Progenitor cell of endocrine pancreas (in vitro differentiated cells): ENCODE measurements at regions not wholly inside any gene's neighbourhood (a gene's known extent, or its start where the extent isn't known, plus 50 kb on each side); places are given as distances from the start of the nearest gene placed in this dataset.

Experiments
- DNase-seq: peaks from one replicate; pipeline ENCODE4 v3.0.0; 2021; ENCODE audit warnings: low spot score; ENCODE audit not compliant: unreplicated experiment
- H3K27ac Mint-ChIP-seq: 2 replicates; pipeline ENCODE4 v1.8.0; 2021; ENCODE audit warnings: mild to moderate bottlenecking, moderate library complexity, mixed read lengths
- H3K27me3 Mint-ChIP-seq: 2 replicates; pipeline ENCODE4 v1.8.0; 2021; ENCODE audit warnings: mixed read lengths
- H3K36me3 Mint-ChIP-seq: 2 replicates; pipeline ENCODE4 v1.8.0; 2022; ENCODE audit warnings: mixed read lengths; ENCODE audit not compliant: insufficient read depth
- H3K4me1 Mint-ChIP-seq: 2 replicates; pipeline ENCODE4 v1.8.0; 2021; ENCODE audit warnings: low read depth, mixed read lengths
- H3K4me3 Mint-ChIP-seq: 2 replicates; pipeline ENCODE4 v1.8.0; 2021; ENCODE audit warnings: low read depth, mild to moderate bottlenecking, moderate library complexity, mixed read lengths
- H3K9me3 Mint-ChIP-seq: 2 replicates; pipeline ENCODE4 v1.8.0; 2021; ENCODE audit warnings: low read depth, mixed read lengths
- CTCF ChIP-seq: fragments of 200-600 bp; sonication (generic); IDR thresholded peaks from one replicate; pipeline ENCODE4 v1.5.0; 2021; ENCODE audit warnings: antibody characterized with exemption, mild to moderate bottlenecking; ENCODE audit not compliant: unreplicated experiment

DNA sequence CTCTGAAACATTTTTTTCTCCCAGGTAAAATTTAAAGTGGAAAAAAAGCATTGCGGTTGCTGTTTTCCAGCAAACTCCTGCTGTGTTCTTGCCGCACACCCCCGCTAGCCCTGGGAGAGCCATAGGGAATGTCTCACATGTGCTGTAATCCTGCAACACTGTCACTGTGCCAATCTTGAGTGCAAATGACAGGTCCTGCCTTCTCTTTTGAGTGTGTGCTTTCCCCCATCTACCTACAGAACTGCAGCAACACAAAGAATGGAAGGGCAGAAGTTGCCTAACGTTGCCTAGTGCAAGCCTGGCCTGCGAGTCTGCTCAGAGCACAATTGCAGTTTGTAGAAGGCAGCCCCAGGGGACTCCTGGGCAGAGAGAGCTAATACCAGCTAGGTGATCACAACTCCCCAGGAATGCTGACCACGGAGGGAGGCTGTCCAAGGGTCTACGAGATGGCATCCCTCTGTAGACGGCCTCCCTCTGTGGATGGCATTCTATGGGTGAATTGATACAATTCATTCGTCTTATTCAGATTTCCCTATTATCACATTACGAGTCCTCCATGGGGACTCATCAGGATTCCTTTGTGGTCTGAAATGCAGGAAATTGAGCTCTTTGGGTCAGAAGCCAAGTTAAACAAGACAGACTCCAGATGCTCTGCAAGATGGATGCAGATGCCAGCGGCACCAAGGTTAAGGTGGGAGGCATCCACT lies 172.6 kb upstream of the S1PR3 start:
- no peak for TF ChIP-seq CTCF
- H3K36me3 Mint-ChIP-seq = no peaks in the 10 kb centered on the region
- no peak overlapping the region for H3K4me3 Mint-ChIP-seq
- peaks cover 5% of the 10 kb centered on the region for H3K27me3 Mint-ChIP-seq
- peaks cover 2% of the 10 kb centered on the region for H3K9me3 Mint-ChIP-seq
- peaks cover 3% of the 10 kb centered on the region for H3K4me1 Mint-ChIP-seq
- DNase-seq = no peak
- no peak overlapping the region for H3K27ac Mint-ChIP-seq

DNA sequence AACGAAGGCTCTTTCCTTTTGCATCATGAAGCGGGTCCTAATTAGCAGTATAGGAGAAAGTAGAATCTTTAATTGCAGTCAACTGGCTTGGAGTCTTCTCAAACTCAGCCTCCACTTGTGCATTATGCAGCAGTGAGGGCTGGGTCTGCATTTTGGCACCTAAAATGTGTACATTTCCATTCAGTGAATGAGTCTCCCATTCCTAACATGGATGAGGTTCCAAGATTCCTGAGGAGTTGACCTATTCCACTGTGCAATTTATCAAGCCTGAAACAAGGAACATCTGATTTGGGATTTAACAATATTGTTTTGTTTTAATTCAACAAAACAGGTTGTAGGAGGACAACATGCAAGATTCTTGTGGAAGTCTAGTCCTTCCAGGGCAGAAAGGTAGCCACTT lies 171.8 kb upstream of the S1PR3 start:
- Mint-ChIP-seq H3K27ac (no peak overlapping the region), H3K27me3 (peaks cover 5% of the 10 kb centered on the region), H3K4me3 (no peak overlapping the region), H3K36me3 (no peaks in the 10 kb centered on the region), H3K4me1 (peaks cover 2% of the 10 kb centered on the region), H3K9me3 (peaks cover 2% of the 10 kb centered on the region)
- TF ChIP-seq CTCF = no peak
- DNase-seq = no peak

- Mint-ChIP-seq H3K4me1 (no peaks in the 10 kb centered on the region), H3K9me3 (peaks cover 2% of the 10 kb centered on the region), H3K27me3 (peaks cover 5% of the 10 kb centered on the region), H3K4me3 (no peak overlapping the region), H3K36me3 (no peaks in the 10 kb centered on the region), H3K27ac (no peak overlapping the region)
- no peak for DNase-seq
- TF ChIP-seq CTCF = no peak
Measured at GRCh38 chr9:88820055-88820454, 171.2 kb upstream of the S1PR3 start.

DNA sequence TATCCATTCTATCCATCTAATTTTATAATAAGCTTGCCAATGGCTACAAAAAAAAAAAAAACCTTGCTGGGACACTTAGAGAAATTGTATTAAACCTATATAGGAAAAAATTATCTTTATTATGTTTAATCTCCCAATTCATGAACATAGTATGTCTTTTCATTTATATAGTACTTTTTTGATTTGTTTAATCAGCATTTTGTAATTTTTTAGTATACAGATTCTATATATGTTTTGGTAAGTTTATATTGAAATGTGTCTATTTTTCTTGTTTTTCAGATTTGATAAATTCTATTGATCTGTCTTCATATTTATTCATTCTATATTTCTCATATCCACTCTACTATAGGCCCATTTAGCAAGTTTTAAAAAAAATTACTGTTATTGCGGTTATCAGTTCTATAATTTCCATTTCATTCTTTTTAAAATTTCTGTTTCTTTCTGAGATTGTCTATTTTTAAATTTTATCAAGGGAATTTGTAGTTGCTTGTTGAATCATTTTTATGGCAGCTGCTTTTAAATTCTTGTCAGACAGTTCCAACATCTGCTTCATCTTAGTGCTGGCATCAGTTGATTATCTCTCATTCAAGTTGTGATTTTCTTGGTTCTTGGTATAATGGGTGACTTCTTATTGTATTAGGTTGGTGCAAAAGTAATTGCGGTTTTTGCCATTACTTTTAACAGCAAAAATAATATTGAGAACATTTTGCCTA lies 170.1 kb upstream of the S1PR3 start:
- Mint-ChIP-seq H3K9me3 (peaks cover 2% of the 10 kb centered on the region), H3K4me1 (no peaks in the 10 kb centered on the region), H3K27me3 (peaks cover 5% of the 10 kb centered on the region), H3K4me3 (no peak overlapping the region), H3K27ac (no peak overlapping the region), H3K36me3 (no peaks in the 10 kb centered on the region)
- no peak for TF ChIP-seq CTCF
- DNase-seq = no peak

DNA sequence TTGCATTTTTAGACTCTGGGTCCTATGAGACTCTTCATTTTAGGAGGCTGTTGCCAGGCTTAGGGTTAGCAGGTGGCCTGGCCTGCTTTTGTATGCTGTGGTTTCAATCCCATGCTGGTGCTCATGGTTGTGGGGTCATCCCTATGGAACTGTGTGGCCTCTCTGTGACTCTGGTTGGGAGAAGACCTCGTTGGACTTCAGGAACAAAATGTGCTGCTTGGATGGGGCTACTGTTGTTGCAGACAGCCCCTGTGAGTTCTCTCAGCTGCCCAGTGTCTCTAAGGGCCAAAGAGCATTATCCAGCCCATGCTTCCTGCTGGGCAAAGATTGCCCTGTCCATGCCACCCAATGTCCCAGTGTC lies 169.5 kb upstream of the S1PR3 start:
- Mint-ChIP-seq H3K4me1 (no peaks in the 10 kb centered on the region), H3K27ac (no peak overlapping the region), H3K9me3 (peaks cover 2% of the 10 kb centered on the region), H3K4me3 (no peak overlapping the region), H3K36me3 (no peaks in the 10 kb centered on the region), H3K27me3 (peaks cover 5% of the 10 kb centered on the region)
- no peak for DNase-seq
- no peak for TF ChIP-seq CTCF
